Mesenchymal stem cell (in vitro differentiated cells and primary cell): ENCODE measurements at regions not wholly inside any gene's neighbourhood (a gene's known extent, or its start where the extent isn't known, plus 50 kb on each side); places are given as distances from the start of the nearest gene placed in this dataset.

Source experiments
- DNase-seq: peaks from one replicate; pipeline ENCODE4 v3.0.0-alpha.2; 2013
- H2AFZ ChIP-seq: one replicate; pipeline ENCODE4 v1.6.1; 2013; ENCODE audit warnings: low read depth, mild to moderate bottlenecking, control low read depth, inconsistent platforms, low read length, moderate library complexity
- H2AK5ac ChIP-seq: 2 replicates; pipeline ENCODE4 v1.6.1; 2013; ENCODE audit warnings: low read length, moderate library complexity, mild to moderate bottlenecking, inconsistent platforms; ENCODE audit not compliant: severe bottlenecking
- H2BK120ac ChIP-seq: one replicate; pipeline ENCODE4 v1.6.1; 2013; ENCODE audit warnings: low read depth, mild to moderate bottlenecking, inconsistent platforms, low read length, moderate library complexity
- H2BK12ac ChIP-seq, 2 experiments: one replicate each; pipeline ENCODE4 v1.6.1; 2013; ENCODE audit warnings: inconsistent platforms in 2 of 2, low read length in 2 of 2, mild to moderate bottlenecking in 2 of 2, moderate library complexity in 2 of 2, control low read depth in 1 of 2
- H2BK15ac ChIP-seq: one replicate; pipeline ENCODE4 v1.6.1; 2013; ENCODE audit warnings: mild to moderate bottlenecking, low read depth, inconsistent platforms; ENCODE audit not compliant: poor library complexity, severe bottlenecking
- H2BK5ac ChIP-seq: 2 replicates; pipeline ENCODE4 v1.6.1; 2013; ENCODE audit warnings: low read depth, mild to moderate bottlenecking, low read length, control low read depth, inconsistent platforms; ENCODE audit not compliant: poor library complexity, severe bottlenecking
- H3K14ac ChIP-seq, 2 experiments: one replicate each; pipeline ENCODE4 v1.6.1; 2013; ENCODE audit warnings: inconsistent platforms in 2 of 2, low read length in 2 of 2, control low read depth in 1 of 2, mild to moderate bottlenecking in 1 of 2, moderate library complexity in 1 of 2
- H3K18ac ChIP-seq, 2 experiments: one replicate each; pipeline ENCODE4 v1.6.1; 2013; ENCODE audit warnings: inconsistent platforms in 2 of 2, low read length in 2 of 2, control low read depth in 1 of 2, low read depth in 1 of 2, mild to moderate bottlenecking in 1 of 2
- H3K23ac ChIP-seq, 2 experiments: one replicate each; pipeline ENCODE4 v1.6.1; 2013; ENCODE audit warnings: inconsistent platforms in 2 of 2, low read length in 2 of 2, mild to moderate bottlenecking in 2 of 2, moderate library complexity in 2 of 2, control low read depth in 1 of 2
- H3K27ac ChIP-seq: 2 replicates; pipeline ENCODE4 v1.5.1; 2013; ENCODE audit warnings: mild to moderate bottlenecking, moderate library complexity, low read length, control low read depth, inconsistent platforms; ENCODE audit not compliant: poor library complexity, severe bottlenecking
- H3K27me3 ChIP-seq, 2 experiments: 2 replicates each; pipeline versions ENCODE4 v1.6.1 to v1.7.0; 2013; ENCODE audit warnings: low read length in 2 of 2, mild to moderate bottlenecking in 2 of 2, moderate library complexity in 2 of 2, control low read depth in 1 of 2, inconsistent platforms in 1 of 2; ENCODE audit not compliant: control insufficient read depth in 1 of 2, insufficient read depth in 1 of 2
- H3K36me3 ChIP-seq, 2 experiments: 2 replicates each; pipeline versions ENCODE4 v1.6.1 to v1.7.0; 2013; ENCODE audit warnings: low read length in 2 of 2, control low read depth in 1 of 2, inconsistent platforms in 1 of 2, low read depth in 1 of 2, mild to moderate bottlenecking in 1 of 2; ENCODE audit not compliant: insufficient read depth in 2 of 2, control insufficient read depth in 1 of 2
- H3K4ac ChIP-seq, 2 experiments: one replicate each; pipeline ENCODE4 v1.6.1; 2013; ENCODE audit warnings: inconsistent platforms in 2 of 2, low read length in 2 of 2, mild to moderate bottlenecking in 2 of 2, moderate library complexity in 2 of 2, control low read depth in 1 of 2, low read depth in 1 of 2
- H3K4me1 ChIP-seq: 2 replicates; pipeline ENCODE4 v1.6.1; 2013; ENCODE audit warnings: low read depth, low read length, control low read depth; ENCODE audit not compliant: control insufficient read depth, insufficient read depth
- H3K4me2 ChIP-seq: 2 replicates; pipeline ENCODE4 v1.6.1; 2013; ENCODE audit warnings: low read length, mild to moderate bottlenecking, inconsistent platforms; ENCODE audit not compliant: poor library complexity, severe bottlenecking
- H3K4me3 ChIP-seq, 2 experiments: 2 replicates each; pipeline versions ENCODE4 v1.5.1 to v1.7.0; 2013; ENCODE audit warnings: low read length in 2 of 2, mild to moderate bottlenecking in 2 of 2, control low read depth in 1 of 2, low read depth in 1 of 2; ENCODE audit not compliant: insufficient read depth in 1 of 2
- H3K79me1 ChIP-seq: replicated peaks from 2 replicates; pipeline ENCODE4 v1.6.1; 2013; ENCODE audit warnings: mild to moderate bottlenecking, control low read depth, low read length, inconsistent platforms; ENCODE audit not compliant: poor library complexity, severe bottlenecking
- H3K9ac ChIP-seq: 2 replicates; pipeline ENCODE4 v1.7.0; 2013; ENCODE audit warnings: mild to moderate bottlenecking, low read length, moderate library complexity
- H3K9me3 ChIP-seq: 2 replicates; pipeline ENCODE4 v1.7.0; 2013; ENCODE audit warnings: mild to moderate bottlenecking, low read length; ENCODE audit not compliant: control insufficient read depth
- H4K8ac ChIP-seq: one replicate; pipeline ENCODE4 v1.6.1; 2013; ENCODE audit warnings: inconsistent platforms, mild to moderate bottlenecking, low read length, moderate library complexity
- H4K91ac ChIP-seq: one replicate; pipeline ENCODE4 v1.6.1; 2013; ENCODE audit warnings: mild to moderate bottlenecking, low read length, inconsistent platforms
- WGBS: methylation state at CpG from one replicate; pipeline ENCODE4 v1.1.7; 2013; ENCODE audit warnings: mixed read lengths; 5-methylcytosine and 5-hydroxymethylcytosine counted together

DNA sequence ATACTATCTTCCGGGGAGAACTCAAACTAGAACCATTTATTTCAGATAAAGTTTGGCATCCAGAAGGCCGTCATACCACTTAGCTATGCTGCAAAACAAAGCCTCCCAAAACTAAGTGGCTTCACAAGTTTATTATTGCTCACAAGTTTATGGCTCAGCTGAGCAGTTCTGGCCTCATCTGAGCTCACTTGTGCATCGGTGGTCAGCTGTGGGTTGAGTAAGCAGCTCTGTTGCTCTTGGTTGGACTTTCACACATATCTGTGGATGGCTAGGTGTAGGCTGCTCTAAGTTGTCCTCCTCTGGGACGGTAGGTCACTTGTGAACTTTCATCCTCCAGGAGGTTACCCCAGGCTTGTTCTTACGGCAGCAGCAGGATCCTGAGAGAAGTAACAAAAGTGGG lies 162.7 kb downstream of the BTG1 start:
- Histone ChIP-seq H2BK15ac (no peak overlapping the region), H3K14ac (no peak overlapping the region), H2BK12ac (no peak overlapping the region), H2AFZ (no peak overlapping the region), H3K4me3 (no peak overlapping the region), H3K4ac (no peak overlapping the region), H2BK120ac (no peak overlapping the region), H3K36me3 (no peaks in the 10 kb centered on the region), H3K4me1 (peaks cover 3% of the 10 kb centered on the region), H3K79me1 (no peaks in the 10 kb centered on the region), H2BK5ac (no peak overlapping the region), H4K91ac (no peak overlapping the region), H3K18ac (peak overlapping the region in 1 of 2 experiments; percentile 4), H3K27ac (no peak overlapping the region), H3K9me3 (no peaks in the 10 kb centered on the region), H3K9ac (no peak overlapping the region), H3K23ac (no peak overlapping the region), H2AK5ac (no peak overlapping the region), H3K4me2 (no peak overlapping the region), H4K8ac (no peak overlapping the region), H3K27me3 (no peaks in the 10 kb centered on the region)
- DNase-seq, result no peak
- 70% methylated on average over 5 of the region's 5 CpGs for WGBS

- no peak overlapping the region for H2BK12ac ChIP-seq
Measured at GRCh38 chr12:91980389-91980821, 165.2 kb downstream of the BTG1 start.

DNA sequence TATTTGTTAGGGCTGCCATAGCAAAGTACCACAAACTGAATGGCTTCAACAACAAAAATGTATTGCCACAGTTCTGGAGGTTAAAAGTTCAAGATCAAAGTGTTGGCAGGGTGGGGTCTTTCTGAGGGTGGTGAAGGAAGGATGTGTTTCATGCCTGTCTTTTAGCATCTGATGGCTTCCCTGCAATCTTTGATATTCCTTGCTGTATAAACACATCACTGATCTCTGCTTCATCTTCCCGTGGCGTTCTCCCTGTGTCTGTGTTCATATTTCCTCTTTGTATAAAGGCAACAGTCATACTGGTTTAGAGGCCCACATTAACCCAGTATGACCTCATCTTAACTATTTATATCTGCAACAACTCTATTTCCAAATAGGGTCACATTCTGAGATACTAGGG lies 167.5 kb downstream of the BTG1 start:
- Histone ChIP-seq H3K18ac (no peak overlapping the region), H2BK5ac (no peak overlapping the region), H3K23ac (no peak overlapping the region), H3K4ac (no peak overlapping the region), H4K91ac (no peak overlapping the region), H2AFZ (no peak overlapping the region), H3K14ac (no peak overlapping the region), H2BK15ac (no peak overlapping the region), H3K79me1 (no peaks in the 10 kb centered on the region), H3K4me3 (no peak overlapping the region), H3K27me3 (no peaks in the 10 kb centered on the region), H3K4me2 (no peak overlapping the region), H4K8ac (no peak overlapping the region), H3K36me3 (no peaks in the 10 kb centered on the region), H3K4me1 (peaks cover 2% of the 10 kb centered on the region), H2AK5ac (no peak overlapping the region), H2BK120ac (no peak overlapping the region), H3K9me3 (no peaks in the 10 kb centered on the region), H3K27ac (no peak overlapping the region), H2BK12ac (no peak overlapping the region), H3K9ac (no peak overlapping the region)
- 34% methylated on average over 2 of the region's 2 CpGs for WGBS
- DNase-seq, result peak; percentile 48

More at GRCh38 chr12:91980389-91980821, 165.2 kb downstream of the BTG1 start:
- peaks cover 3% of the 10 kb centered on the region for H3K4me1 ChIP-seq
- no peaks in the 10 kb centered on the region for H3K9me3 ChIP-seq
- H3K9ac ChIP-seq, result no peak overlapping the region
- H3K4ac ChIP-seq, result no peak overlapping the region
- H4K91ac ChIP-seq, result no peak overlapping the region
- H2AFZ ChIP-seq, result no peak overlapping the region
- no peak overlapping the region for H2AK5ac ChIP-seq
- H3K79me1 ChIP-seq, result no peaks in the 10 kb centered on the region
- no peak overlapping the region for H2BK120ac ChIP-seq
- no peaks in the 10 kb centered on the region for H3K27me3 ChIP-seq
- H2BK5ac ChIP-seq, result no peak overlapping the region
- H3K18ac ChIP-seq, result no peak overlapping the region
- H2BK15ac ChIP-seq, result no peak overlapping the region
- no peak overlapping the region for H3K14ac ChIP-seq
- no peak overlapping the region for H3K4me2 ChIP-seq
- H3K36me3 ChIP-seq, result no peaks in the 10 kb centered on the region
- no peak overlapping the region for H3K27ac ChIP-seq
- no peak overlapping the region for H3K4me3 ChIP-seq
- H4K8ac ChIP-seq, result no peak overlapping the region
- no peak for DNase-seq
- H3K23ac ChIP-seq, result no peak overlapping the region

DNA sequence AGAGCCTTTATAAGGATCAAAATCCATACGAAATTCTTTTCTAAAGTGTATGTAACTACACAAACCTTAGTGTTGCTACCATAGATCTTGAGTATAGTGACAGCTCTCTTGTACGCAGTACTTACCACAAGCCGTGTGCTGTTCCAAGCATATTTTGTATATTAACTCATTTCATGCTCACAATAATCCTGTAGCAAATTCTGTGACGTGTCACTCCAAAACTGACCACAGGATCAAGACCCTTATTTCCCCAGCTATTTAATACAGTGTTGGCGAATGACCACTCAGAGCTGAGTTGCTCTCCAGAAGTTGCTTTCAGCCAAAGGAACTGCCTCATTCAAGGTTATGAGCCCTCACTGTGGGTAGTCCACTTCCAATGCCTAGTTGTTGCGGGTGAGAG lies 169.8 kb downstream of the BTG1 start:
- Histone ChIP-seq H3K4me3 (no peak overlapping the region), H3K18ac (peak overlapping the region in 1 of 2 experiments; percentile 21), H2BK120ac (no peak overlapping the region), H2BK15ac (no peak overlapping the region), H3K4me2 (no peak overlapping the region), H4K91ac (no peak overlapping the region), H3K27me3 (no peaks in the 10 kb centered on the region), H2BK5ac (no peak overlapping the region), H3K36me3 (no peaks in the 10 kb centered on the region), H4K8ac (no peak overlapping the region), H3K23ac (no peak overlapping the region), H3K9ac (no peak overlapping the region), H2AFZ (no peak overlapping the region), H3K79me1 (no peaks in the 10 kb centered on the region), H2BK12ac (no peak overlapping the region), H3K14ac (peak overlapping the region in 1 of 2 experiments; percentile 87), H3K4ac (no peak overlapping the region), H3K27ac (no peak overlapping the region), H3K4me1 (peaks cover 2% of the 10 kb centered on the region), H3K9me3 (no peaks in the 10 kb centered on the region), H2AK5ac (no peak overlapping the region)
- DNase-seq, result no peak
- WGBS, result 85% methylated on average over 6 of the region's 6 CpGs
